B cell (primary cell): ENCODE measurements at regions not wholly inside any gene's neighbourhood (a gene's known extent, or its start where the extent isn't known, plus 50 kb on each side); places are given as distances from the start of the nearest gene placed in this dataset.
"Not testable (repeated sequence)": the region's sequence is repeated elsewhere in the genome, so short reads cannot be mapped to it uniquely, and the experiment has no call there.

ENCODE experiments used
- ATAC-seq: fragments of 200-7000 bp; cut with Tn5 transposase; one replicate; pipeline ENCODE4 v1.10.0; 2021; ENCODE audit warnings: low read depth, mild to moderate bottlenecking, moderate number of reproducible peaks, moderate library complexity
- CTCF ChIA-PET: fragments of 350-600 bp; sonication (Branson Sonifier 250); formaldehyde crosslinking; loops from one replicate; lab custom pipeline; 2021; ENCODE audit warnings: antibody characterized with exemption, inconsistent platforms; lab: Charles Lee
- POLR2A ChIA-PET: fragments of 350-600 bp; sonication (Branson Sonifier 250); formaldehyde crosslinking; loops from one replicate; lab custom pipeline; 2021; ENCODE audit warnings: antibody characterized with exemption; lab: Charles Lee
- DNase-seq: peaks from one replicate; pipeline ENCODE4 v3.0.0; 2013
- H2AFZ ChIP-seq: 2 replicates; pipeline ENCODE4 v1.6.1; 2012; ENCODE audit warnings: mild to moderate bottlenecking, low read depth, low read length; ENCODE audit not compliant: insufficient read depth, poor library complexity, severe bottlenecking
- H3K27ac ChIP-seq, 2 donors: 1 replicate in 1 of 2; 2 replicates in 1 of 2; pipeline ENCODE4 v1.5.1; 2012 to 2013; ENCODE audit warnings: low read length in 2 of 2, mild to moderate bottlenecking in 2 of 2, moderate library complexity in 1 of 2
- H3K27me3 ChIP-seq, 4 experiments: fragments of 200-600 bp in 1 of 4; sonication (generic) in 1 of 4; replicated peaks in 1 of 4; 1 replicate in 2 of 4; 2 replicates in 2 of 4; pipeline versions ENCODE4 v1.6.1 to v1.7.0; 2013 to 2016; ENCODE audit warnings: low read length in 3 of 4, mild to moderate bottlenecking in 2 of 4, mixed read lengths in 1 of 4, moderate library complexity in 1 of 4; ENCODE audit not compliant: insufficient read depth in 4 of 4, control insufficient read depth in 3 of 4; ENCODE audit errors: control extremely low read depth in 1 of 4
- H3K36me3 ChIP-seq, 2 experiments: replicated peaks in 1 of 2; 1 replicate in 1 of 2; 2 replicates in 1 of 2; pipeline versions ENCODE4 v1.6.1 to v1.7.1; 2013; ENCODE audit warnings: low read length in 1 of 2; ENCODE audit not compliant: insufficient read depth in 2 of 2, control insufficient read depth in 1 of 2; ENCODE audit errors: control extremely low read depth in 1 of 2, extremely low read depth in 1 of 2
- H3K4me1 ChIP-seq, 2 donors: fragments of 200-600 bp in 1 of 2; sonication (generic) in 1 of 2; 1 replicate in 1 of 2; 2 replicates in 1 of 2; pipeline versions ENCODE4 v1.5.1 to v1.6.1; 2013 to 2017; ENCODE audit warnings: low read length in 2 of 2; ENCODE audit not compliant: control insufficient read depth in 2 of 2, insufficient read depth in 2 of 2
- H3K4me2 ChIP-seq: replicated peaks from 2 replicates; pipeline ENCODE3; 2012; ENCODE audit warnings: mild to moderate bottlenecking, low read depth, low read length; ENCODE audit not compliant: poor library complexity, severe bottlenecking
- H3K4me3 ChIP-seq, 5 experiments: fragments of 200-600 bp in 1 of 5; sonication (generic) in 1 of 5; 1 replicate in 3 of 5; 2 replicates in 2 of 5; pipeline versions ENCODE4 v1.5.1 to v1.7.0; 2011 to 2016; ENCODE audit warnings: low read length in 4 of 5, mild to moderate bottlenecking in 4 of 5, low read depth in 2 of 5, control low read depth in 1 of 5, moderate library complexity in 1 of 5; ENCODE audit not compliant: insufficient read depth in 1 of 5; ENCODE audit errors: control extremely low read depth in 1 of 5, extremely low read depth in 1 of 5
- H3K79me2 ChIP-seq: fragments of 200-600 bp; sonication (generic); one replicate; pipeline ENCODE4 v1.6.0; 2016; ENCODE audit warnings: low read length; ENCODE audit not compliant: control insufficient read depth, insufficient read depth
- H3K9ac ChIP-seq: fragments of 200-600 bp; sonication (generic); 2 replicates; pipeline ENCODE4 v1.6.1; 2017; ENCODE audit warnings: mild to moderate bottlenecking, low read length, moderate library complexity
- H3K9me3 ChIP-seq, 3 donors: one replicate each; pipeline versions ENCODE4 v1.6.1 to v1.7.1; 2013; ENCODE audit warnings: low read length in 2 of 3; ENCODE audit not compliant: control insufficient read depth in 2 of 3, insufficient read depth in 1 of 3; ENCODE audit errors: control extremely low read depth in 1 of 3
- H4K20me1 ChIP-seq: 2 replicates; pipeline ENCODE4 v1.6.0; 2012; ENCODE audit warnings: mild to moderate bottlenecking, low read length; ENCODE audit not compliant: insufficient read depth, control insufficient read depth, poor library complexity, severe bottlenecking
- H3K27ac Mint-ChIP-seq: one replicate; pipeline ENCODE4 v1.8.0; 2021; ENCODE audit warnings: mixed read lengths
- H3K27me3 Mint-ChIP-seq: one replicate; pipeline ENCODE4 v1.8.0; 2021; ENCODE audit warnings: mixed read lengths
- H3K4me1 Mint-ChIP-seq: one replicate; pipeline ENCODE4 v1.8.0; 2021; ENCODE audit warnings: mixed read lengths
- H3K4me3 Mint-ChIP-seq: one replicate; pipeline ENCODE4 v1.8.0; 2021; ENCODE audit warnings: mixed read lengths
- H3K9me3 Mint-ChIP-seq: one replicate; pipeline ENCODE4 v1.8.0; 2022; ENCODE audit warnings: mixed read lengths; ENCODE audit not compliant: insufficient read depth
- EZH2 ChIP-seq: IDR thresholded peaks from 2 replicates; pipeline ENCODE4 v1.6.1; 2012; ENCODE audit warnings: borderline replicate concordance, low read depth, mild to moderate bottlenecking, moderate library complexity, low read length; ENCODE audit not compliant: insufficient read depth, poor library complexity, severe bottlenecking
- WGBS: methylation state at CpG from one replicate; pipeline ENCODE4 v1.1.5; 2013; ENCODE audit warnings: missing lambda C conversion rate; ENCODE audit not compliant: insufficient coverage; 5-methylcytosine and 5-hydroxymethylcytosine counted together
- intact Hi-C: fragments of 100-400 bp; cut with micrococcal nuclease; formaldehyde crosslinking; loops from one replicate; pipeline ENCODE4 v1.10.0; 2022
- TF ChIP-seq, protein P1 (sequence below): fragments of 200-600 bp; IDR thresholded peaks from one replicate; pipeline ENCODE4 v1.8.0; 2022; ENCODE audit warnings: antibody characterized with exemption, mild to moderate bottlenecking

DNA sequence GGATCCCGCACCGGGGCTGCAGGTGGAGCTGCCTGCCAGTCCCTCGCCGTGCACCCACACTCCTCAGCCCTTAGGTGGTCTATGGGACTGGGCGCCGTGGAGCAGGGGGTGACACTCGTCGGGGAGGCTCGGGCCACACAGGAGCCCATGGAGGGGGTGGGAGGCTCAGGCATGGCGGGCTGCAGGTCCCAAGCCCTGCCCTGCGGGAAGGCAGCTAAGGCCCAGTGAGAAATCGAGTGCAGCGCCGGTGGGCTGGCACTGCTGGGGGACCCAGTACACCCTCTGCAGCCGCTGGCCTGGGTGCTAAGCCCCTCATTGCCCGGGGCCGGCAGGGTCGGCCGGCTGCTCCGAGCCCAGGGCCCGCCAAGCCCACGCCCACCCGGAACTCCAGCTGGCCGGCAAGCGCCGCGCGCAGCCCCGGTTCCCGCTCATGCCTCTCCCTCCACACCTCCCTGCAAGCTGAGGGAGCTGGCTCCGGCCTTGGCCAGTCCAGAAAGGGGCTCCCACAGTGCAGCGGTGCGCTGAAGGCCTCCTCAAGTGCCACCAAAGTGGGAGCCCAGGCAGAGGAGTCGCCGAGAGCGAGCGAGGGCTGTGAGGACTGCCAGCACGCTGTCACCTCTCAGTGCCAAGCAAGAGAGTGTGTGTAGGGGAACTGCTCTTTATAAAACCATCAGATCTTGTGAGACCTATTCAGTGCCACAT is 845.1 kb downstream of the CDH18 start:
- H3K9ac ChIP-seq, H3K9me3 Mint-ChIP-seq, H3K4me1 ChIP-seq, H3K27me3 Mint-ChIP-seq, DNase-seq, H3K27ac ChIP-seq, H3K27me3 ChIP-seq, ATAC-seq, CTCF ChIA-PET, H3K9me3 ChIP-seq, H4K20me1 ChIP-seq, H3K4me1 Mint-ChIP-seq, H3K4me3 Mint-ChIP-seq, H3K79me2 ChIP-seq, H3K4me3 ChIP-seq, H3K4me2 ChIP-seq, intact Hi-C loops, H2AFZ ChIP-seq, POLR2A ChIA-PET, H3K27ac Mint-ChIP-seq, H3K36me3 ChIP-seq: not testable (repeated sequence)
- WGBS, result 91% methylated on average over 19 of the region's 38 CpGs

GRCh38 chr5:19143935-19144334 is 844.1 kb downstream of the CDH18 start:
- no CpG with 5 or more reads among the region's 4 CpGs for WGBS
- Histone ChIP-seq H4K20me1 (no peaks in the 10 kb centered on the region), H3K79me2 (no peaks in the 10 kb centered on the region), H3K9ac (no peak overlapping the region), H3K36me3 (no peaks in the 10 kb centered on the region), H2AFZ (no peak overlapping the region), H3K9me3 (peaks cover 0 to 4% (median 0%) of the 10 kb centered on the region in 3 donors), H3K4me1 (no peaks in the 10 kb centered on the region), H3K4me3 (no peak overlapping the region), H3K27me3 (no peaks in the 10 kb centered on the region), H3K4me2 (no peak overlapping the region), H3K27ac (no peak overlapping the region)
- Mint-ChIP-seq H3K4me3 (no peak overlapping the region), H3K27ac (no peak overlapping the region), H3K27me3 (no peaks in the 10 kb centered on the region), H3K4me1 (no peaks in the 10 kb centered on the region), H3K9me3 (no peaks in the 10 kb centered on the region)
- CTCF ChIA-PET, result no interaction called here
- TF ChIP-seq, protein P1, sequence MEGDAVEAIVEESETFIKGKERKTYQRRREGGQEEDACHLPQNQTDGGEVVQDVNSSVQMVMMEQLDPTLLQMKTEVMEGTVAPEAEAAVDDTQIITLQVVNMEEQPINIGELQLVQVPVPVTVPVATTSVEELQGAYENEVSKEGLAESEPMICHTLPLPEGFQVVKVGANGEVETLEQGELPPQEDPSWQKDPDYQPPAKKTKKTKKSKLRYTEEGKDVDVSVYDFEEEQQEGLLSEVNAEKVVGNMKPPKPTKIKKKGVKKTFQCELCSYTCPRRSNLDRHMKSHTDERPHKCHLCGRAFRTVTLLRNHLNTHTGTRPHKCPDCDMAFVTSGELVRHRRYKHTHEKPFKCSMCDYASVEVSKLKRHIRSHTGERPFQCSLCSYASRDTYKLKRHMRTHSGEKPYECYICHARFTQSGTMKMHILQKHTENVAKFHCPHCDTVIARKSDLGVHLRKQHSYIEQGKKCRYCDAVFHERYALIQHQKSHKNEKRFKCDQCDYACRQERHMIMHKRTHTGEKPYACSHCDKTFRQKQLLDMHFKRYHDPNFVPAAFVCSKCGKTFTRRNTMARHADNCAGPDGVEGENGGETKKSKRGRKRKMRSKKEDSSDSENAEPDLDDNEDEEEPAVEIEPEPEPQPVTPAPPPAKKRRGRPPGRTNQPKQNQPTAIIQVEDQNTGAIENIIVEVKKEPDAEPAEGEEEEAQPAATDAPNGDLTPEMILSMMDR, result no peak
- no peak for TF ChIP-seq EZH2
- POLR2A ChIA-PET, result no interaction called here
- intact Hi-C loops, result no loop called here
- DNase-seq (no peak), ATAC-seq (no peak)
